Hippocampal formation (tissue), 2 donors: ENCODE measurements at regions not wholly inside any gene's neighbourhood (a gene's known extent, or its start where the extent isn't known, plus 50 kb on each side); places are given as distances from the start of the nearest gene placed in this dataset.
"Not testable (repeated sequence)": the region's sequence is repeated elsewhere in the genome, so short reads cannot be mapped to it uniquely, and the experiment has no call there.

Experiments used
- DNase-seq, 2 donors: peaks; one replicate each; lab custom pipeline; 2025; lab: John Stamatoyannopoulos, UW

DNA sequence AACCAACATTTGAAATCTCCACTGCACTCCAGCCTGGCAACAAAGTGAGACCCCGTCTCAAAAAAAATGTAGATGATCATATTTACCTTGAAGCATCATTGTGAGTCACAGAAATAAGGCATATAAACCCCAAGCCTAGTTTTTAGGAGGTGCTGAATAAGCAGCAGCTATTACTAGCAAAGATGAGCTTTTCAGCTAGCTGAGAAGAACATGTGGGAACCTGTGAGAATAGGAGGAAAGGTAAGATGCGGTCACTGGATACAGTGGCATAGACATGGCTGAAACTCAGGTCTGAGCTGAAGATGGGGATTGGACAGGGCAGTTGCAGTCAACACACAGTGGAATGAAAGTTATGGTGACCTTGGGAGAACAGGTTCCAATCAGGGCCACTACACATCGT, 284.3 kb upstream of the IRAK1BP1 start:
- DNase-seq, result no peak

DNA sequence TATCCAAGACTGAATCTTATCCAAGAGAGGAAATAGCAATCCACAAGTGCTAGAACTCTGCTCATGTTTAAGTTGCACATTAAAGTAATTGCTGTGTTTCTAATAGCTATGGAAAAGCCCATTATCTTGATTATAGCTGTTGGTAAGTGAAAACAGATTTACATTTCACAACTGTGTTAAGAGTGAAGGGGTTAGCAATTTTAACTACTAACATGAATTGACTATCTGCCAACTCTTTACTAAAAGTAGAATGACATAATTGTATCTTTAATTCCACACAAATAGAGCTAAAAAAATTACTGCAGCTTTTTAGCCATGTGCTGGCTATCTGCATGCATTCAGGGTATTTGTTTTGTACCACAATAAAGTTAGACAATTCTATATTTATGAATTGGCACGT, 277.9 kb upstream of the IRAK1BP1 start:
- no peak for DNase-seq

DNA sequence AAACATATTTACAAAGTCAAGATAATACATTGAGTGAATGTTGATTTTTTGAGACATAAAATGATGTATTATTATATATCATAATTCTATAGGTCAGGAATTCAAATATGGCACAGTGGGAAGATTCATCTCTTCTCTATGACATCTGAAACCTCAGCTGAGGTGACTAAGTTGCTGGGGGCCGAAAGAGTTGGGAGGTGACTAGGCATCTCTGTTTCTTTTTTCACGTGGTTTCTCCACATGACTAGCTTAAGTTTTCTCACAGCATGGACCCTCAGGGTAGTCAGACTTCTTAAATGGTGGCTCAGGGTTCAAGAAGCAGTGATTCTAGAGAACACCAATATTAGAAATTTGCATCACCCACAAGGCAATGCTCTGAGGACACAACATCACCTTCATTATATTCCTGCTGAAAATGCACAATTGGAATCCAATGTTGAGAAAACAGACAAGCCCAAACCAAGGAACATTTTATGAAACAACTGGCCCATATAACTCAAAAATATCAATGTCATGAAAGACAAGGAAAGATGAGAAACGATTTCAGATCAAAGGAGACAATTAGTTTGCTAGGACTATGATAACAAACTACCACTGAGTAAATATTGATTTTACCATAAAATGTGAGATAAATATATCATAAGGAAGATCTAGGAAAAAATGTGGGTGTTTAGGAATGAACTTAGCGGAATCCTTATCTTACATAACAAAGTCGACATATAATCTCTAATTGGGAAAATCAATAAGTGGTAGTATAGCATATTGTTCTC, 273.3 kb upstream of the IRAK1BP1 start:
- DNase-seq, result no peak

DNA sequence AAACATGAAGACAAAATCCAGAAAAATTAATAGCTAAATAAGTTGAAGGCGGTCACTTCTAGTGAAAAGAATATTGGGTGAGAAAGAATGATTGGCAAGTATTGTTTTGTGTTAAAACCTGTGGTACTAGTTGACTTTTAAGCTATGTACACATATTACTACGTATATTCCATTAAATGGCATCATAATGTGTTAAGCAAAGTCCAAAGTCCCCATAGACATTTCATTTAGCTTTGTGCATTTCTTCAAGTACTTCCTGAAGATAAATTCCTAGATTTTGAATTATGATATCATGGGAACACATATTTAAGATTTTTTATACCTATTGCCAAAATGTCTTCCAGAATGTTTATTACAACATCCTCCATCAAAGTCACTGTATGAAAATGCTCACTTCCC, 272.7 kb upstream of the IRAK1BP1 start:
- DNase-seq, result no peak

DNA sequence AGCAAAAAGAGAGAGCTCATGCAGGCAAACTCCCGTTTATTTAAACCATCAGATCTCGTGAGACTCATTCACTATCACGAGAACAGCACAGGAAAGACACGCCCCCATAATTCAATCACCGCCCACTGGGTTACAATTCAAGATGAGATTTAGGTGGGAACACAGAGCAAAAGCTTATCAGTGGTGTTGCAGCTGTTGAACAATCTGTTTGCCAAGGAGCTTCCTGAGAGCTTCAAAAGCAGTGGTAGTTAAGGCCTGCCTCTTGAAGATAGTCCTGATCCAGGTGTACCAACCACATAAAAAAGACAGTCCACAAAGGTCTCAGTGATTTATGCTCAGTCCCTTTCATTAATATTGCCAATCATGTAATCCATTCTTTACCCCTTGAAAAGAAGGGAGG, 269.4 kb upstream of the IRAK1BP1 start:
- DNase-seq, result no peak

DNA sequence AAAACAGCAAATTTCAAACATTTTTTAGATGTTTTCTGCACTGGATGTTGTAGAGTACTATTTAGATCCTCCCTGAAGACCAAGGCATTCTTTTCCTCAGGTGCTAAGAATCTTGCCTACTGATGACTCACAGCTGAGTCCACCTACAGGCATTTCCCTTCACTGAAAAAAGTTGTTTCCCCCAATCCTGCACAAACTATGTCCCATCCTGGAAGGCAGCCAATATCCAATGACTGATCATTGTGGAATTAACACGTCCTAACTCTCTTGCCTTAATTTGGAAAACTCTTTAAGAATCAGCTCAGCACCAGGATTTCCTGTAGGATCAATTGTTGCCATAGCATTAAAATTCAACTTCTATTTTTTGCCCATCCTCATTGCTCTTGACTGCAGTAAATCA, 268.4 kb upstream of the IRAK1BP1 start:
- no peak for DNase-seq

DNA sequence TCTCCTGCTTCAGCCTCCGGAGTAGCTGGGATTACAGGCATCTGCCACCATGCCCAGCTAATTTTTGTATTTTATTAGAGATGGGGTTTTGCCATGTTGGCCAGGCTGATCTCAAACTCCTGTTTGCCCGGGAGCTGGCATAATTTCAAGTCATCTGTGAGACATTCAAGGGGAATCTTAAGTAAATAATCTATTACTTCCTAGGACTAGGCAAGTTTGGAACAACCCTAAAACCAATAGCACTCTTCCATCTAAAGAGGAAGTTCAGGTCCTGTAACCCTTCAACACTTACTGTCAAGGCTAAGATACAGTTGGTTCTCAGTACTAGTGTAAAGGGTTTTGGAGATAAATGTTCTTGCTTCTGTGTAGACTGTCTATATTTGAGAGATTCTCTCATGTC, 267.8 kb upstream of the IRAK1BP1 start:
- DNase-seq, result no peak

DNA sequence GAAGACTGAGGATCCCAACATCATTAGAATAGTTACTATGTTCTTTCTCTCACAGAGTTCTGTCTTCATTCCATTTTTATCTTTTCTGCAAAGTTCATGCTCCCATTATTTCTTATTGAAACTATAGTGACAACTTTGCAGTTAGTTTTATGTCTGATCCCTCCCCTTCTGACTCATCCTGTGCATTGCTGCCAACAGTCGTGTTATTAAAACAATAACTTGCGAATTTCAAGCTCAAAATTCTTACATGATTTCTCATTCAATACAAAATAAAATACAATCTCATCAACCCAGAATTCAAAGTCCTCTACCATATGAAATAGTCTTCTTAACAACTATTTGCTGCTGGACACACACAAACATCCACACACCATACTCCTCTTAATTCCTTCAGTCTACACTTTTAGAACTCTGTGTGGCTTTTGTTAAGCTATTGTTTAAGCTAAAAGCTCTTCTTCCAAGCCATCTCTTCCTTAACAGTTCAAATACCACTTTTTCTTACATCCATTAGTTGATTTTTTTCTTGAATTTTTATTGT, 261.4 kb upstream of the IRAK1BP1 start:
- DNase-seq, result no peak

DNA sequence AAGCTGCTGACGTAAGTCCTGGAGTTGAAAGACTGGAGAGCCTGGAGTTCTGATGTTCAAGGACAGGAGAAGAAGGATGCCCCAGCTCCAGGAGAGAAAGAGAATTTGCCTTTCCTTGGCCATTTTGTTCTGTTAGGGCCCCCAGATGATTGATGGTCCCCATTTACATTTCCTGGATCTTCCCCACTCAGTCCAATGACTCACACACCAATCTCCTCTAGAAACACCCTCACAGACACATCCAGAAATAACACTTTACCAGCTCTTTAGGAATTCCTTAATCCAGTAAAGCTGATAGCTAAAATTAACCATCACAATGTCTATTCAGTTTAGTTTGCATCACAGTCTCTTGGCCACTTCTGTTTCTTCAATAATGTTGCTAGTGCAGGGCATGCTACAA, 260.2 kb upstream of the IRAK1BP1 start:
- DNase-seq, result no peak

DNA sequence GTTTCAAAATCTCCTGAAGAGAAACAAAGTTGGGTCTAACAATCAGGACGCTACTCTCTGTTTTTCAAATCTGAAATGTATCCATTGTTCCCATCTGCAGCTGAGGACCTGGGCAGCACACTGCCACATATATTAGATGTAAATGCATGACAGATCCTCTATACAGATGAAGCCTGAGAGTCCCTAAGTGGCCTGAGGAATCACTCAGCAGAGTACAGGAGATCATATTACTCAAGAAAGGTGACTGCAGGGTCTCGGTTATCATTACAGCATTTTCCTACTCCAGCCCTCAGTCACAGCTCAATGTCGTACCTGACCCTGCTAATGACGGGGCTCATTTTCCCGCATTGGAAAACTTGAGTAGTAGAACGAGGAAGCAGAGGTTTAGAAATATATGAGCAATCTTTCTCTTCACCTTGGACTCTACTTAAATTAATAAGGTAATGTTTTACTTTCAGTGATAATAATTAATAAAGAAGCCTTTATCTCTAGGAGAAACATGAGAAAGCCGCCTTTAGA, 256.2 kb upstream of the IRAK1BP1 start:
- DNase-seq, result no peak

DNA sequence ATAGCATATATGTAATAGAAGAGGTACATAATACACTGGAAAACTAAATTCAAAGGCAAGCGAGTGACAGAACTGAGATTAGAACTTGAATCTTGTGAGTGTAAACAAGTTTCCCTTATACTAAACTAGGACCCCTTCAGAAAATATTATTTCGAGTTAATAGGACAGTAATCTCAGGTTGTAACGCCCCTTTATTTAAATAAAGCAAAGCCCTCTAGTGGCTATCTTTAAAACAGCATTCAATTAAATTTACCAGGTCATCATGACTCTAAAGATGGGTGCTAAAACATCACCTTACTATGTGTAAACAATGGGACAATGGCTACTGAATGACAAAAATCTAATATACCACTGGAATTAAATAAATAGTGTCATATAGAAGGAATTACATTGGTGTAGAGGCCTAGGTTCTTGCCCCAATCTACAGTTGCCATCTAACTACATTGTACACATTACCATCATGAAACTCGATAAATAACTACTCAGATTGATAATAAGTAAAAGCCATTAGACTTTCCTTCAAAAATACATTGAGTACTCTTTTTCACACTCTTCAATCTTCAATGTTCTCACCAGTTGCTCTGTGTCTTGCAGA, 255.4 kb upstream of the IRAK1BP1 start:
- no peak for DNase-seq

DNA sequence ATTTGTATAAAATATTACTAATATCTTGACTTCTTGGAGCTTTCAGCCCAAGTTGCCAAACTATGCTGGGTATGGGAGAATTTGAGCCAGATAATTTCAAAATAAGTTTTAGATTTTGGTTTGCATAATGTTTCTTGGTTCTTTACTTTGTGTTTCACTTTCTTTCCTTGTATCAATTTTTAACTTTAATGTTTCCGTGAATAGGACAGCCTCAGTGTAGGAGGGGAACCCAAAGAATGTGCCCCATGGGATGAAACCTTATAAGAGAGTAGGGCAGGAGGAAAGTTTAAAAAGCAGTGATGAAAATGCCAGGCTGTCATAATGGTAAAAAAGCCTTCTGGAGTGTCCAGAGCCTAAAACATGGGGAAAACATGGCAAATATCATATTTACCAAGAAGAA, 252.4 kb upstream of the IRAK1BP1 start:
- no peak for DNase-seq

DNA sequence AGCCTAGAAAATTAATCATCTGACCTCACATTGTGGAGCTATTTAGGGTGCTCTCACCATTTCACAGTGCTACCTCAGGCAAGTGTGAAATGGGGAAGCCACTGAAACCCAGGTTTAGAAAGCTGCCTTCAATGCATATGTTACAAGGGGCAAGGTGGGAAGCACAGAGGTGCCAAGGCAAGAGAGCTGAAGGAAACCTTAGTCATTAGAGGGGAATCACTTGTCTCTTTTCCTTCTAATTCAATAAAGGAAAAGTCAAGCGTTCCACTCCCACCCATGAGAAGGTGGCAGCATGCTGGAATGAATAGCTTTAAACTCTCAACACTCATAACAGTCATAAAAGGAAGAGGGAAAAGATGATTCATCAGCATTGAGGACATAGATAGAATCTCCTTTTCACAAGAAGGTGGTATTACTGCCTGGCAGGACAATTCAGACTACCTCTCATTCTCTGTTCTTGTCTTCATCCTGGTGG, 251.9 kb upstream of the IRAK1BP1 start:
- DNase-seq, result no peak

DNA sequence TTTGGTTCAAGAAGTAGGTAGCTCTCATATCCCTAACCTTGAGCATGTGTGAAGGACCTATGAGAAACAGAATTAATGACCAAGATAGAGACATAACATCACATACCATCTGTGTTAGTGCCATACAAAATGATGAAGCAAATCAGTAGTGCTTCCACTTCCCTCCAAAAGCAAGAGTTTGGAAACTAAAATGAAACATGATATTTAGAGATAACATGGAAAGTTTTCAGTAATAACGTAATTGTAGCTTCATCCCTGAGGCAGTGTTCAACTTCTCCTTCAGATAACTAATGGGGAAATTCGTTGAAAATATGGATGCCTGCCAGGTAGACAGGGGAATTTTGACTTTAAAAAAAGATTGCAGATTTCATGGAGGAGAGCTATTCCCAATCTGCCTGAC, 248.4 kb upstream of the IRAK1BP1 start:
- DNase-seq, result no peak

DNA sequence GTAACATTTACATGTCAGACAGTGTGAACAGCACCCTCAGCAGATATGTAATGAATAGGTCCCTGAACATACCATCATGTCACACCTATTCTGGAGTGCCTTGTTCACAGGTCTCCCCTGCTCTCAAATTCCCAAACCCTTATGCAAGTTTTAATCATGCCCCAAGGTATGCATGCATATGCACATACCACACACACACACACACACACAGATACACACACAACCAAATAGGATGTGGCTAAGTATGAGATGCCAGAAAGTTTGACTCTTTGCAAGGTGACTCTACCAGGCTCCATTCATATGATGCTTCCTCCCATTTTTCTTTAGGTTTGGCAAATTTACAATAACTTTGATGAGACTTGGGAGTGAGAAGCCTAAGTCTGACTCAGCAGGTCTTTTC, 243.8 kb upstream of the IRAK1BP1 start:
- DNase-seq, result no peak

DNA sequence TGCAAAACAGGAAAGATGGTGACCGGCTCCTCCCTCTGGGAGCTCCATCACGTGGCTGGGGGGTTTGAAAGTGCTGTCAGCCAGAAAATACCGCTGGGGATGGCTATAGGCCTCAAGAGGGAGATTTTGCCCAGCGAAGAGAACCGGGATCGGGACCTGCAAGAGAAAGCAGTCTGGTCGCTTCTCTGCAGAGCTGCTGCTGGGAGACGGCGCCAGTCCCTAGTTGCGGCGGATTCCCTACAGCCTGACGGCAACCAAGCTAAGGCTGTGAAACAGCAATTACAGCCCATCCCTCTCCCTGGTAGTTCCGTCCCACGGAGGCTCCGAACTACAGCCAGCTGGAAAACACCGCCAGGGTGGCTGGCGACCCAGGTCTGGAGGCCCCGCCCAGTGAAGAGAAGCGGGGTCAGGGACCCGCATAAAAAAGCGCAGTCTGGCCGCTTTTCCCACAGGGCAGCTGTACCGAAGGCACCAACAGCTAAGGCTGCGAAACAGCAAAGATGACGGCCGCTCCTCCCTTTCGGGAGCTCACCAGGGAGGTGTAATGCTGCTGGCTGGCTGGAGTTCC, 238.1 kb upstream of the IRAK1BP1 start:
- peak in 1 of 2 donors; percentile 3 for DNase-seq

DNA sequence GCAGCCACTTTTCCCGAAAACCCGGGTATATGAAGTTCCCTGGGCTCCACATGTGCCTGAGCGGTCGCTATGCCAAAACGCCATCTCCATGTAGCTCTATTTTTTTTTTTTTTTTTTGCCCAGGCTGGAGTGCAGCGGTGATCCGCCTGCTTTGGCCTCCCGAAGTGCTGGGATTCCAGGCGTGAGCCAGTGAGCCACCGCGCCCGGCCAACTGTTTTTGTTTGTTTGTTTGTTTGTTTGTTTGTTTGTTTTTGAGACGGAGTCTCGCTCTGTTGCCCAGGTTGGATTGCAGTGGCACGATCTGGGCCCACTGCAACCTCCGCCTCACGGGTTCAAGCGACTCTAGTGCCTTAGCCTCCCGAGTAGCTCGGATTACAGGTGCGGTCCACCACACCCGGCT, 237.5 kb upstream of the IRAK1BP1 start:
- no peak for DNase-seq

DNA sequence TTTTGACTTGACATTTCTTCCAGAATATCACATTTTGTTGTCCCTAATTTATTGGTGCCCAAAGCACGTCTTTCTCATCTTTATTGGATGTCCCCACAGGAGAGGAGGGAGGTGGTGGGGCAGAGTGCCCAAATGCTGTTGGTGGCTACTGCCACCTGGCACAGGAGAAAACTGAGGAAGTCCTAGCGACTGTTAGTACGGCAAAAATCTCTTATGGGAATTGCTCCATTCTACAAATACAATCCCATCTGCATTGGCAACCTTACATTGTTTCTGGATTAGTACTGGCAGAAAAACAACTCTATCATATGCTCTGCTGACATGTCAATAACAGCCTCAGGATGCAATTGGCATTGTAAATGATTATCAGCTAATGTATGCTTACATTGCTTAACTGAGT, 235.4 kb upstream of the IRAK1BP1 start:
- no peak for DNase-seq

DNA sequence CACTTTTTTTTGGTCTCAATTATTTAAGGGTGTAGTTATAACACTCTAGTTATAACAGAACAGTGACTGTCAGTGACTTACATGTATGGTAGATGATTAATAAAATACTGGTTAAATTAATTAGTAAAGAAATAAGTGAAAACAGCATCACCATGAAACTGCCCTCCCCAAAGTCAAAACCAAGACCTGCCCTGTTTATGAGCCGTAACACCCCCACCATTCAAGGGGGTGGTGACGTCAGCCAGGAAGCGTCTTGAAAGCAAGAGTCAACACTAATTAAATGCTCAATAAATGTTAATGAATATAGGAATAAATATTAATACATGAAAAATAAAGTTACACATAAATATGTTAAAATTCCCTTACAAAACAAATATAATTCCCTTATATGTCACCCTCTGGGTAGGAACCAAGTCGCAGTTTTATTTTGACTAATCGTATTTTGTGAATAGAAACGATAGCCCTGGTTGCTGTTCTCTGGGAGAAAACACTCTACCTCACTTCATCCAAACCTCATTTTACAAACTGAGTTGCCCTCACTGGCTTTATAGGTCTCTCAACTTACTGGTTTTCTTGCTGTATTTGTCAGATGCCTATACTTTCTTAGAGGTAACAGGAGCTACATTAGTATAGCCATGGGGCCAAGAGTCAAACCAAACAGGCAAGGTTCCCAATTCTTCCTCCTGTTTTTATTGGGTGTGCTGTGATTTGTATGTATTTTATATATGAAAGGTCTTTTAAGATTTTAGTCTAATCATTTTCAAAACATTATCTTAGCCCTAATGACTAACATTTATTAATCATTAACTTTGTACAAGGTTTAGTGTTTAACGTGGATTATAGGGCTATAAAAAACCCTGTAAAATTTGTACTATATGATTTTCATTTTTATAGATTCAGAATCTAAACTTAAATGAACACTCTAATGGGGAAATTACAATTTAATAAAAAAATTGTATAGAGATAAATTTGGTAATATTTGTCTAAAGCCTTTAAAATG, 227.9 kb upstream of the IRAK1BP1 start:
- no peak for DNase-seq

DNA sequence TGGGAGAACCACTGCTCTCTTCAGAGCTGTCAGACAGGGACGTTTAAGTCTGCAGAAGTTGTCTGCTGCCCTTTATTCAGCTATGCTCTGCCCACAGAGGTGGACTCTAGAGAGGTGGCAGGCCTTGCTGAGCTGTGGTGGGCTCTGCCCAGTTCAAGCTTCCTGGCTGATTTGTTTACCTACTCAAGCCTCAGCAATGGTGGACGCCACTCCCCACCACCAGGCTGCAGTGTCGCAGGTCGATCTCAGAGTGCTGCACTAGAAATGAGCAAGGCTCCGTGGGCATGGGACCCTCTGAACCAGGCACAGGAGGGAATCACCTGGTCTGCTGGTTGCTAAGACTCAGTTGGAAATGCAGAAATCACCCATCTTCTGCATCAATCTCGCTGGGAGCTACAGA, 223.4 kb upstream of the IRAK1BP1 start:
- not testable (repeated sequence) for DNase-seq

DNA sequence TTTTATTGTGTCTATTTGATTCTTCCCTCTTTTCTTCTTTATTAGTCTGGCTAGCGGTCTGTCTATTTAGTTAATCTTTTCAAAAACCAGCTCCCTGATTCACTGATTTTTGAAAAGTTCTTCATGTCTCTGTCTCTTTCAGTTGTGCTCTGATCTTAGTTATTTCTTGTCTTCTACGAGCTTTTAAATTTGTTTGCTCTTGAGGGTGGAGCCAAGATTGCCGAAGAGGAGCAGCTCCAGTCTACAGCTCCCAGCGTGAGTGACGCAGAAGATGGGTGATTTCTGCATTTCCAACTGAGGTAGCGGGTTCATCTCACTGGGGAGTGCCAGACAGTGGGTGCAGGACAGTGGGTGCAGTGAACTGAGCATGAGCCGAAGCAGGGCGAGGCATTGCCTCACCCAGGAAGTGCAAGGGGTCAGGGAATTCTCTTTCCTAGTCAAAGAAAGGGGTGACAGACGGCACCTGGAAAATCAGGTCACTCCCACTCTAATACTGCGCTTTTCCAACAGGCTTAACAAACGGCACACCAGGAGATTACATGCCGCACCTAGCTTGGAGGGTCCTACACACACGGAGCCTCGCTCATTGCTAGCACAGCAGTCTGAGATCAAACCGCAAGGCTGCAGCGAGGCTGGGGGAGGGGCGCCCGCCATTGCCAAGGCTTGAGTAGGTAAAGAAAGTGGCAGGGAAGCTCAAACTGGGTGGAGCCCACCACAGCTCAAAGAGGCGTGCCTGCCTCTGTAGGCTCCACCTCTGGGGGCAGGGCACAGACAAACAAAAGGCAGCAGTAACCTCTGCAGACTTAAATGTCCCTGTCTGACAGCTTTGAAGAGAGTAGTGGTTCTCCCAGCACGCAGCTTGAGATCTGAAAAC, 220.6 kb upstream of the IRAK1BP1 start:
- DNase-seq, result not testable (repeated sequence)
